Bronchial epithelial cell (primary cell): ENCODE measurements at regions not wholly inside any gene's neighbourhood (a gene's known extent, or its start where the extent isn't known, plus 50 kb on each side); places are given as distances from the start of the nearest gene placed in this dataset.

Experiments
- DNase-seq: peaks from one replicate; pipeline ENCODE4 v3.0.0-alpha.2; 2010; ENCODE audit warnings: low read depth
- FAIRE-seq: peaks from 2 replicates; lab custom pipeline; 2011; peaks lifted over from hg19 to GRCh38; lab: Jason Lieb, UNC
- H3K27me3 ChIP-seq: 2 replicates; pipeline ENCODE4 v1.5.1; 2011; ENCODE audit warnings: low read length; ENCODE audit not compliant: control insufficient read depth, insufficient read depth
- H3K36me3 ChIP-seq: 2 replicates; pipeline ENCODE4 v1.5.1; 2011; ENCODE audit warnings: low read length; ENCODE audit not compliant: control insufficient read depth, insufficient read depth
- H3K4me3 ChIP-seq: 2 replicates; pipeline ENCODE4 v1.5.1; 2011; ENCODE audit warnings: mild to moderate bottlenecking, low read depth, low read length, control low read depth
- CTCF ChIP-seq: IDR thresholded peaks from 2 replicates; pipeline ENCODE4 v1.5.1; 2011; ENCODE audit warnings: mild to moderate bottlenecking, moderate library complexity, low read length, control low read depth, inconsistent platforms; ENCODE audit not compliant: insufficient read depth, severe bottlenecking

DNA sequence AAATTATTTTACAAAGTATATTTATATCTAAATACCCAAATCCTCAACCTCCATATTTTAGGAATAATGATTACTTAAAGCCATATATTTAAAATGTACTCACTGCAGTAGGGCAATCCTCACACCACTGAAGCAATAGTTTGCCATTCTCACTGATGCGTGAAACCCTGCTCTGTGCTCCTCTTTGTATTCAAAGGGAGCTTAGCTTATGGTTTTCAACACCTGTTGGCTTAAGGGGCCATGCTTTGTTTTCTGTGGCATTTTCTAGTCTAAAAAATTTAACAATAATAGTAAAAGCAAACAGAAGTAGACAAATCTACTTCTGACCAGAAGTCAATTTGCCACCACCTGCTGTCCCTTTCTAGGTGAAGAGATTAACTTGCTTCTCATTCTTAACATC is 294.6 kb downstream of the FLRT2 start:
- FAIRE-seq (no peak), DNase-seq (no peak)
- no peak for TF ChIP-seq CTCF
- H3K36me3 ChIP-seq: no peaks in the 10 kb centered on the region
- no peaks in the 10 kb centered on the region for H3K27me3 ChIP-seq
- H3K4me3 ChIP-seq: no peak overlapping the region

DNA sequence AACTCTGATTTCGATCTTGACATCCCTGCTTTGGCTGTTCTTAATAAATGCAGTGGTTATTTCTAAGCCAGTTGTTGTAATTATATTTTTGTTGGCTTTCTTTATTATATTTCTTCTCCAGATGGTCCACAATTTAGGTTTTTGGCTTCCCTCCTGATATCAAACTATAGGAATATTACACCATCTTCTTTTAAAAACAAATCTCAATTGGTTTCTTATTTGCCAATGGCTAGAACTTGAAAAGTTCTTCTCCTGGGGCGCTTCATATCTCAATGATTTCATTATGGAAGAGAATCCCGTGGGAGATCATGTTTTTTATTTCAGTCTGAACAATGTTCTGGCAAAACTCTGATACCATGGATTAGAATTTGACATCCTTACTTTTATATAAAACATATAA is 292.3 kb downstream of the FLRT2 start:
- Histone ChIP-seq H3K4me3 (no peak overlapping the region), H3K27me3 (no peaks in the 10 kb centered on the region), H3K36me3 (no peaks in the 10 kb centered on the region)
- FAIRE-seq: no peak
- DNase-seq: no peak
- TF ChIP-seq CTCF: no peak

- DNase-seq: no peak
- no peak for FAIRE-seq
- TF ChIP-seq CTCF: no peak
- Histone ChIP-seq H3K27me3 (no peaks in the 10 kb centered on the region), H3K36me3 (no peaks in the 10 kb centered on the region), H3K4me3 (no peak overlapping the region)
These were observed 287.5 kb downstream of the FLRT2 start for GRCh38 chr14:85817430-85817829.

DNA sequence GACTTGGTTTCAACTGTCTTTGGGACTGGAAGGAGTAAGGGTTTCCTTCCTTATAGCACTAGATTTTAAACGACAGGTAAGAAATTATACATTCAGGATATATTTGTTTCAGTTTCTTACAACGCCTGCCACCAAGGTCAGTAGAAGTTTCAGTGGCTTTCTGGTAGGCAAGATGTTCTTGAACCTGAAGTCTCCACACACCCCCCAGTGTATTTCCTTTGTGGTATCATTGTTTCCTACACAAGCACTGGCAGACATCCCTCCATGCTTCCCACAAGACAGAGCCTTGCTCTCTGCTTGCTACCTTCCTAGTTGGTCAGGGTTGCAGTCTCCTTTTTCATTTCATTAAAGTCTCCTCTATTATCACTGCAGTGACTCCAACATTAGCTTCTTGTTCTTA is 283.1 kb downstream of the FLRT2 start:
- DNase-seq (no peak), FAIRE-seq (no peak)
- Histone ChIP-seq H3K4me3 (no peak overlapping the region), H3K27me3 (no peaks in the 10 kb centered on the region), H3K36me3 (no peaks in the 10 kb centered on the region)
- TF ChIP-seq CTCF: no peak

DNA sequence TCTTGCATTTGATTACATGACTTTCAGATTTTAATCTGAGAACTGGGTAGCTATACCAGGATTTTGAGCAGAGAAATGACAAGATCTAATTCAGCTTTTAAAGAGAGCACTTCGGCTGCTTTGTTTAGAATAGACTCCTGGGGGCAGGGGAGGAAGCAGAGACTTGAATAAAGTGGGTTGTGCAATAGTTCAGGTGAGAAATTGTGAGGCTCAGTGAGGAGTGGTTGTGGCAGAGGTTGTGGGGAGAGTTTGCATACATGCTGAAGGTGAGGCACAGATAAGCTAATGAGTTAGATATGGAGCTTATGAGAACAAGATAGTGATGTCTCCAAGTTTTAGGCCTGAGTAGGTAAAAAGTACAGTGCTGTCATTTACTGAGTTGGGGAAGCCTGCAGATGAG is 281.4 kb downstream of the FLRT2 start:
- no peak overlapping the region for H3K4me3 ChIP-seq
- FAIRE-seq (no peak), DNase-seq (peak; percentile 2)
- TF ChIP-seq CTCF: no peak
- no peaks in the 10 kb centered on the region for H3K27me3 ChIP-seq
- no peaks in the 10 kb centered on the region for H3K36me3 ChIP-seq

DNA sequence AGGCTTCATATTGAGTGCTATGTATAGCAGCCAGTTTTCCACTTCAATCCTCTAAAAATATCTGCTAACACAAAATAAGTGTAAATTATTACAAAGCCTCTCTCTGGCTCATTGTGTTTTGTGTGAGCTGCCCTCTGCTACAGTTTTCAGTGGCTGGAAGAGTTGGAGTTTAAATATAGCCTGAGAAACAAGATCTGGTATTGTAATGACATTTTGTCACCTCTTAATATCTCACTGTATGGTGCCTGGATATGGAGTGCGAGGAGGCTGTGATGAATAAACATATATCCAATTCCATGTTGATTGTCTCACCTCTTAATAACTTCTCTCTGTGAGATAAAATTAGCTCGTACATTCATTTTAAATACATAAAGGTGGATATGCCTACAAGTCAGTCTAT is 269.7 kb downstream of the FLRT2 start:
- Histone ChIP-seq H3K36me3 (no peaks in the 10 kb centered on the region), H3K27me3 (no peaks in the 10 kb centered on the region), H3K4me3 (no peak overlapping the region)
- no peak for DNase-seq
- no peak for TF ChIP-seq CTCF
- no peak for FAIRE-seq
